SK-N-SH (cell line): ENCODE measurements at regions not wholly inside any gene's neighbourhood (a gene's known extent, or its start where the extent isn't known, plus 50 kb on each side); places are given as distances from the start of the nearest gene placed in this dataset.

Experiments
- EP300 ChIP-seq, 2 experiments: IDR thresholded peaks; 2 replicates each; pipeline versions ENCODE4 v1.4.0 to v1.6.1; 2012; ENCODE audit warnings: borderline replicate concordance in 1 of 2, low read depth in 1 of 2, low read length in 1 of 2
- NFIC ChIP-seq: IDR thresholded peaks from 2 replicates; pipeline ENCODE4 v1.4.0; 2012; ENCODE audit warnings: borderline replicate concordance
- NRF1 ChIP-seq: IDR thresholded peaks from 2 replicates; pipeline ENCODE4 v1.6.1; 2012; ENCODE audit warnings: low read depth, mild to moderate bottlenecking, low read length
- POLR2AphosphoS5 ChIP-seq: IDR thresholded peaks from 2 replicates; pipeline ENCODE4 v1.6.1; 2012; ENCODE audit warnings: low read depth, low read length
- TCF12 ChIP-seq: IDR thresholded peaks from 2 replicates; pipeline ENCODE4 v1.4.0; 2012
- TF ChIP-seq, protein P1 (sequence below): fragments of 150-350 bp; IDR thresholded peaks from 2 replicates; pipeline ENCODE4 v1.6.1; 2016; ENCODE audit warnings: mild to moderate bottlenecking, low read depth, low read length
- TF ChIP-seq, protein P2 (sequence below): fragments of 200-600 bp; sonication (generic); IDR thresholded peaks from 2 replicates; pipeline ENCODE4 v1.6.1; 2017; ENCODE audit warnings: antibody characterized with exemption, mild to moderate bottlenecking, moderate library complexity
- TF ChIP-seq, protein P3 (sequence below): IDR thresholded peaks from 2 replicates; pipeline ENCODE4 v1.4.0; 2012; ENCODE audit warnings: low read depth

DNA sequence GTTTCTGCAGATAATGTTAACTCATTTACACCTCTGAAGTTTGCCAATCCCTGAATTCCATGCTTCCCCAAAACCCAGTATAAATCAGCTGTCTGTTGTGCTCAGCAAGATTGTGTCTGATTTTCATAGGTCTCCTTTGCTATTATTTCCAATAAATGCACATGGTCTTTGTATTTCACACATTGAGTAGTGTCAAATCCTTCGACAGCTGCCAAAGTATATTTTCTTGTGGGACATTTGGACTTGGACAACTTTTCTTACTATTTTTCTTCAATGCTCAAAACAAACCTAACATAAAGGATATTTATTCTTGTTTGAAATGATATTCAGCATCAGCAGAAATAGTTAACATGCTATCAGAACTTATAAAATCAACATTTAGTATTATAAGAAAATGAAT, 406.1 kb upstream of the OR4E1 start:
- TF ChIP-seq, protein P1, sequence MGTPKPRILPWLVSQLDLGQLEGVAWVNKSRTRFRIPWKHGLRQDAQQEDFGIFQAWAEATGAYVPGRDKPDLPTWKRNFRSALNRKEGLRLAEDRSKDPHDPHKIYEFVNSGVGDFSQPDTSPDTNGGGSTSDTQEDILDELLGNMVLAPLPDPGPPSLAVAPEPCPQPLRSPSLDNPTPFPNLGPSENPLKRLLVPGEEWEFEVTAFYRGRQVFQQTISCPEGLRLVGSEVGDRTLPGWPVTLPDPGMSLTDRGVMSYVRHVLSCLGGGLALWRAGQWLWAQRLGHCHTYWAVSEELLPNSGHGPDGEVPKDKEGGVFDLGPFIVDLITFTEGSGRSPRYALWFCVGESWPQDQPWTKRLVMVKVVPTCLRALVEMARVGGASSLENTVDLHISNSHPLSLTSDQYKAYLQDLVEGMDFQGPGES = no peak
- TF ChIP-seq, protein P2, sequence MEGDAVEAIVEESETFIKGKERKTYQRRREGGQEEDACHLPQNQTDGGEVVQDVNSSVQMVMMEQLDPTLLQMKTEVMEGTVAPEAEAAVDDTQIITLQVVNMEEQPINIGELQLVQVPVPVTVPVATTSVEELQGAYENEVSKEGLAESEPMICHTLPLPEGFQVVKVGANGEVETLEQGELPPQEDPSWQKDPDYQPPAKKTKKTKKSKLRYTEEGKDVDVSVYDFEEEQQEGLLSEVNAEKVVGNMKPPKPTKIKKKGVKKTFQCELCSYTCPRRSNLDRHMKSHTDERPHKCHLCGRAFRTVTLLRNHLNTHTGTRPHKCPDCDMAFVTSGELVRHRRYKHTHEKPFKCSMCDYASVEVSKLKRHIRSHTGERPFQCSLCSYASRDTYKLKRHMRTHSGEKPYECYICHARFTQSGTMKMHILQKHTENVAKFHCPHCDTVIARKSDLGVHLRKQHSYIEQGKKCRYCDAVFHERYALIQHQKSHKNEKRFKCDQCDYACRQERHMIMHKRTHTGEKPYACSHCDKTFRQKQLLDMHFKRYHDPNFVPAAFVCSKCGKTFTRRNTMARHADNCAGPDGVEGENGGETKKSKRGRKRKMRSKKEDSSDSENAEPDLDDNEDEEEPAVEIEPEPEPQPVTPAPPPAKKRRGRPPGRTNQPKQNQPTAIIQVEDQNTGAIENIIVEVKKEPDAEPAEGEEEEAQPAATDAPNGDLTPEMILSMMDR = no peak
- no peak for TF ChIP-seq NFIC
- TF ChIP-seq, protein P3, sequence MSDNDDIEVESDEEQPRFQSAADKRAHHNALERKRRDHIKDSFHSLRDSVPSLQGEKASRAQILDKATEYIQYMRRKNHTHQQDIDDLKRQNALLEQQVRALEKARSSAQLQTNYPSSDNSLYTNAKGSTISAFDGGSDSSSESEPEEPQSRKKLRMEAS = no peak
- TF ChIP-seq NRF1 = no peak
- no peak for TF ChIP-seq POLR2AphosphoS5
- TF ChIP-seq EP300 (IDR thresholded peaks at IDR 0.05; ENCODE audit: borderline replicate concordance in 1 of 2, low read depth in 1 of 2, low read length in 1 of 2) = no peak
- no peak for TF ChIP-seq TCF12
